ENCODE measurements at regions not wholly inside any gene's neighbourhood (a gene's known extent, or its start where the extent isn't known, plus 50 kb on each side); places are given as distances from the start of the nearest gene placed in this dataset.

GRCh38 chr4:79253168-79253567 is 72.7 kb downstream of the NAA11 start:
- no peak overlapping the region for H3K27ac ChIP-seq (ENCODE audit: low read depth, low read length)
- H3K4me2 ChIP-seq (ENCODE audit: low read length) = no peak overlapping the region
- no peaks in the 10 kb centered on the region for H3K79me1 ChIP-seq (ENCODE audit: low read length)
- no peak overlapping the region for H4K8ac ChIP-seq (ENCODE audit: low read depth, low read length)
- no peak overlapping the region for H3K18ac ChIP-seq (ENCODE audit: low read length)
- H2AK5ac ChIP-seq (ENCODE audit: low read length) = no peak overlapping the region
- H3K4ac ChIP-seq (ENCODE audit: low read depth, low read length) = no peak overlapping the region
- H2BK5ac ChIP-seq (ENCODE audit: low read length) = no peak overlapping the region
- H3K56ac ChIP-seq (ENCODE audit: low read length) = no peak overlapping the region
- no peak for DNase-seq
- H2BK15ac ChIP-seq (replicated peaks; ENCODE audit: low read depth) = no peak overlapping the region
- H3K23ac ChIP-seq (ENCODE audit: low read length) = no peak overlapping the region
- H3K9ac ChIP-seq (ENCODE audit: low read length) = no peak overlapping the region
- no peaks in the 10 kb centered on the region for H3K27me3 ChIP-seq (ENCODE audit: insufficient read depth, low read length, poor library complexity)
- no peak overlapping the region for H3K4me3 ChIP-seq (ENCODE audit: low read length)
- H3K36me3 ChIP-seq (ENCODE audit: control insufficient read depth, insufficient read depth, low read length) = no peaks in the 10 kb centered on the region
- H4K5ac ChIP-seq (ENCODE audit: low read length) = no peak overlapping the region
- H2BK120ac ChIP-seq (ENCODE audit: low read depth, low read length) = no peak overlapping the region
- H3K4me1 ChIP-seq (ENCODE audit: control insufficient read depth, low read depth, low read length) = no peaks in the 10 kb centered on the region
- H3K79me2 ChIP-seq (ENCODE audit: control insufficient read depth, insufficient read depth, low read length) = no peaks in the 10 kb centered on the region

GRCh38 chr4:79250887-79251286 is 75.0 kb downstream of the NAA11 start:
- H3K27ac ChIP-seq (ENCODE audit: low read depth, low read length) = no peak overlapping the region
- no peak overlapping the region for H3K56ac ChIP-seq (ENCODE audit: low read length)
- H3K4me2 ChIP-seq (ENCODE audit: low read length) = no peak overlapping the region
- H4K8ac ChIP-seq (ENCODE audit: low read depth, low read length) = no peak overlapping the region
- no peaks in the 10 kb centered on the region for H3K4me1 ChIP-seq (ENCODE audit: control insufficient read depth, low read depth, low read length)
- no peaks in the 10 kb centered on the region for H3K79me1 ChIP-seq (ENCODE audit: low read length)
- H3K36me3 ChIP-seq (ENCODE audit: control insufficient read depth, insufficient read depth, low read length) = no peaks in the 10 kb centered on the region
- no peak overlapping the region for H2AK5ac ChIP-seq (ENCODE audit: low read length)
- no CpG with 5 or more reads among the region's 4 CpGs for WGBS (ENCODE audit: extremely low coverage, insufficient coverage, low lambda C conversion rate)
- no peak overlapping the region for H3K4ac ChIP-seq (ENCODE audit: low read depth, low read length)
- H2BK15ac ChIP-seq (replicated peaks; ENCODE audit: low read depth) = no peak overlapping the region
- H3K27me3 ChIP-seq (ENCODE audit: insufficient read depth, low read length, poor library complexity) = no peaks in the 10 kb centered on the region
- H2BK120ac ChIP-seq (ENCODE audit: low read depth, low read length) = no peak overlapping the region
- no peak overlapping the region for H3K9ac ChIP-seq (ENCODE audit: low read length)
- no peak overlapping the region for H3K4me3 ChIP-seq (ENCODE audit: low read length)
- H3K23ac ChIP-seq (ENCODE audit: low read length) = no peak overlapping the region
- H4K5ac ChIP-seq (ENCODE audit: low read length) = no peak overlapping the region
- no peak overlapping the region for H2BK5ac ChIP-seq (ENCODE audit: low read length)
- DNase-seq = no peak
- no peaks in the 10 kb centered on the region for H3K79me2 ChIP-seq (ENCODE audit: control insufficient read depth, insufficient read depth, low read length)
- no peak overlapping the region for H3K18ac ChIP-seq (ENCODE audit: low read length)

- no peak overlapping the region for H2BK120ac ChIP-seq (ENCODE audit: low read depth, low read length)
- no CpG with 5 or more reads among the region's 12 CpGs for WGBS (ENCODE audit: extremely low coverage, insufficient coverage, low lambda C conversion rate)
- no peak for DNase-seq
- no peaks in the 10 kb centered on the region for H3K27me3 ChIP-seq (ENCODE audit: insufficient read depth, low read length, poor library complexity)
- H2BK15ac ChIP-seq (replicated peaks; ENCODE audit: low read depth) = no peak overlapping the region
- H2BK5ac ChIP-seq (ENCODE audit: low read length) = no peak overlapping the region
- H3K36me3 ChIP-seq (ENCODE audit: control insufficient read depth, insufficient read depth, low read length) = no peaks in the 10 kb centered on the region
- H3K4ac ChIP-seq (ENCODE audit: low read depth, low read length) = no peak overlapping the region
- H2AK5ac ChIP-seq (ENCODE audit: low read length) = no peak overlapping the region
- no peak overlapping the region for H3K4me2 ChIP-seq (ENCODE audit: low read length)
- H4K5ac ChIP-seq (ENCODE audit: low read length) = no peak overlapping the region
- H3K18ac ChIP-seq (ENCODE audit: low read length) = no peak overlapping the region
- H3K79me2 ChIP-seq (ENCODE audit: control insufficient read depth, insufficient read depth, low read length) = no peaks in the 10 kb centered on the region
- H3K4me1 ChIP-seq (ENCODE audit: control insufficient read depth, low read depth, low read length) = no peaks in the 10 kb centered on the region
- no peak overlapping the region for H4K8ac ChIP-seq (ENCODE audit: low read depth, low read length)
- no peak overlapping the region for H3K27ac ChIP-seq (ENCODE audit: low read depth, low read length)
- no peak overlapping the region for H3K23ac ChIP-seq (ENCODE audit: low read length)
- H3K9ac ChIP-seq (ENCODE audit: low read length) = no peak overlapping the region
- H3K56ac ChIP-seq (ENCODE audit: low read length) = no peak overlapping the region
- H3K4me3 ChIP-seq (ENCODE audit: low read length) = no peak overlapping the region
- no peaks in the 10 kb centered on the region for H3K79me1 ChIP-seq (ENCODE audit: low read length)
Observed at GRCh38 chr4:79249881-79250503, 75.9 kb downstream of the NAA11 start.

GRCh38 chr4:79248610-79249009 is 77.3 kb downstream of the NAA11 start:
- Histone ChIP-seq H3K4me3 (ENCODE audit: low read length) (no peak overlapping the region), H3K36me3 (ENCODE audit: control insufficient read depth, insufficient read depth, low read length) (no peaks in the 10 kb centered on the region), H3K4ac (ENCODE audit: low read depth, low read length) (no peak overlapping the region), H3K4me2 (ENCODE audit: low read length) (no peak overlapping the region), H4K5ac (ENCODE audit: low read length) (no peak overlapping the region), H3K79me1 (ENCODE audit: low read length) (no peaks in the 10 kb centered on the region), H3K9ac (ENCODE audit: low read length) (no peak overlapping the region), H3K23ac (ENCODE audit: low read length) (no peak overlapping the region), H2BK15ac (replicated peaks; ENCODE audit: low read depth) (no peak overlapping the region), H2BK120ac (ENCODE audit: low read depth, low read length) (no peak overlapping the region), H3K27ac (ENCODE audit: low read depth, low read length) (no peak overlapping the region), H3K18ac (ENCODE audit: low read length) (no peak overlapping the region), H3K27me3 (ENCODE audit: insufficient read depth, low read length, poor library complexity) (no peaks in the 10 kb centered on the region), H3K56ac (ENCODE audit: low read length) (no peak overlapping the region), H3K4me1 (ENCODE audit: control insufficient read depth, low read depth, low read length) (no peaks in the 10 kb centered on the region), H2AK5ac (ENCODE audit: low read length) (no peak overlapping the region), H2BK5ac (ENCODE audit: low read length) (no peak overlapping the region), H3K79me2 (ENCODE audit: control insufficient read depth, insufficient read depth, low read length) (no peaks in the 10 kb centered on the region), H4K8ac (ENCODE audit: low read depth, low read length) (no peak overlapping the region)
- no peak for DNase-seq
- WGBS (ENCODE audit: extremely low coverage, insufficient coverage, low lambda C conversion rate) = no CpG with 5 or more reads among the region's 5 CpGs

- H3K18ac ChIP-seq (ENCODE audit: low read length) = no peak overlapping the region
- H2AK5ac ChIP-seq (ENCODE audit: low read length) = no peak overlapping the region
- no peaks in the 10 kb centered on the region for H3K79me1 ChIP-seq (ENCODE audit: low read length)
- no CpG with 5 or more reads among the region's 6 CpGs for WGBS (ENCODE audit: extremely low coverage, insufficient coverage, low lambda C conversion rate)
- no peak for DNase-seq
- no peak overlapping the region for H3K4ac ChIP-seq (ENCODE audit: low read depth, low read length)
- H3K56ac ChIP-seq (ENCODE audit: low read length) = no peak overlapping the region
- no peak overlapping the region for H4K5ac ChIP-seq (ENCODE audit: low read length)
- H3K36me3 ChIP-seq (ENCODE audit: control insufficient read depth, insufficient read depth, low read length) = no peaks in the 10 kb centered on the region
- H2BK120ac ChIP-seq (ENCODE audit: low read depth, low read length) = no peak overlapping the region
- no peaks in the 10 kb centered on the region for H3K27me3 ChIP-seq (ENCODE audit: insufficient read depth, low read length, poor library complexity)
- no peak overlapping the region for H3K23ac ChIP-seq (ENCODE audit: low read length)
- no peak overlapping the region for H3K4me3 ChIP-seq (ENCODE audit: low read length)
- no peak overlapping the region for H2BK15ac ChIP-seq (replicated peaks; ENCODE audit: low read depth)
- H3K9ac ChIP-seq (ENCODE audit: low read length) = no peak overlapping the region
- H3K4me2 ChIP-seq (ENCODE audit: low read length) = no peak overlapping the region
- H3K27ac ChIP-seq (ENCODE audit: low read depth, low read length) = no peak overlapping the region
- H3K4me1 ChIP-seq (ENCODE audit: control insufficient read depth, low read depth, low read length) = no peaks in the 10 kb centered on the region
- no peak overlapping the region for H2BK5ac ChIP-seq (ENCODE audit: low read length)
- H4K8ac ChIP-seq (ENCODE audit: low read depth, low read length) = no peak overlapping the region
- no peaks in the 10 kb centered on the region for H3K79me2 ChIP-seq (ENCODE audit: control insufficient read depth, insufficient read depth, low read length)
Observed at GRCh38 chr4:79247695-79248394, 78.0 kb downstream of the NAA11 start.
